Right cardiac atrium (tissue), 5 donors: ENCODE measurements at regions not wholly inside any gene's neighbourhood (a gene's known extent, or its start where the extent isn't known, plus 50 kb on each side); places are given as distances from the start of the nearest gene placed in this dataset.
A peak's percentile ranks its signal among the peaks of the same experiment; 100 is the strongest.

Experiments
- ATAC-seq, 2 donors: fragments of 200-7000 bp; cut with Tn5 transposase; one replicate each; pipeline versions ENCODE4 v1.8.0 to v1.9.1; 2020; ENCODE audit warnings: moderate library complexity in 2 of 2, mild to moderate bottlenecking in 1 of 2
- DNase-seq, 3 donors: peaks; one replicate each; pipeline ENCODE4 v3.0.0-alpha.2; 2020
- H3K27ac ChIP-seq: one replicate; pipeline ENCODE4 v1.5.1; 2013; ENCODE audit warnings: mild to moderate bottlenecking, low read length, control low read depth, moderate library complexity
- H3K27me3 ChIP-seq: one replicate; pipeline ENCODE4 v1.6.1; 2013; ENCODE audit not compliant: control insufficient read depth, insufficient read depth
- H3K4me1 ChIP-seq: one replicate; pipeline ENCODE4 v1.6.1; 2013; ENCODE audit warnings: low read length; ENCODE audit not compliant: control insufficient read depth, insufficient read depth
- H3K4me3 ChIP-seq: one replicate; pipeline ENCODE4 v1.5.1; 2013; ENCODE audit warnings: low read length, control low read depth
- H3K9me3 ChIP-seq: one replicate; pipeline ENCODE4 v1.6.1; 2013; ENCODE audit warnings: low read length; ENCODE audit not compliant: control insufficient read depth
- WGBS: extraction: QIAGEN DNeasy Blood & Tissue Kit; methylation state at CpG from one replicate; pipeline ENCODE4 v1.1.7; 2013; 5-methylcytosine and 5-hydroxymethylcytosine counted together
- intact Hi-C, 4 donors: fragments of 100-400 bp; cut with DNase I; formaldehyde crosslinking; loops; one replicate each; pipeline versions ENCODE4 v1.11.0 to v1.14.0; 2022 to 2023
- donor health status: healthy with polysubstance abuse.
- donor health status: DM: no; HTN: yes; CAD: no.
- donor health status: DM: no; HTN: no; CAD: no.
- donor health status: DM: no; HTN: yes; CAD: no; lungs with severe emphysema.
- donor health status: DM: yes; HTN: yes; CAD: no.

DNA sequence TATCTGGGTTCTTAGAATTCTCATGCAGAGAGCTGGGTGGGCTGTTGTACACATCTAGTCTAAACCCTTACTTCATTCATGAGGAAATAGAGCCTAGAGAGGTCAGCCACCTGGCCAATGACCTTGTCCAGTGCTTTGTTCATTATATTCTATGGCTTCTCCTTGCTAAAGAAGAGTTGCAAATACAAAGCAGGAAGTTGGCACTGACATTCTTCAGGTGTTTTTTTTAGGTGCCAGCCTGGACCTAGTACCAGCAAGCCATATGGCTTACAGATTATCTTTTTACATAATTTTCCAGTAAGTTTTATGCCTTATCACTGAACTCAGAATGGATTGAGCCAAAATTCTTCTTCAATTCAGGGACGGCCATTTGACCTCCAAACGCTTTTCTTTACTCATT lies 54.7 kb upstream of the PGM2 start:
- Histone ChIP-seq H3K4me3 (no peak overlapping the region), H3K4me1 (no peaks in the 10 kb centered on the region), H3K27ac (no peak overlapping the region), H3K9me3 (no peaks in the 10 kb centered on the region), H3K27me3 (no peaks in the 10 kb centered on the region)
- intact Hi-C loops, result no loop called here
- WGBS, result 82% methylated on average over 2 of the region's 2 CpGs
- DNase-seq, result no peak
- no peak for ATAC-seq

DNA sequence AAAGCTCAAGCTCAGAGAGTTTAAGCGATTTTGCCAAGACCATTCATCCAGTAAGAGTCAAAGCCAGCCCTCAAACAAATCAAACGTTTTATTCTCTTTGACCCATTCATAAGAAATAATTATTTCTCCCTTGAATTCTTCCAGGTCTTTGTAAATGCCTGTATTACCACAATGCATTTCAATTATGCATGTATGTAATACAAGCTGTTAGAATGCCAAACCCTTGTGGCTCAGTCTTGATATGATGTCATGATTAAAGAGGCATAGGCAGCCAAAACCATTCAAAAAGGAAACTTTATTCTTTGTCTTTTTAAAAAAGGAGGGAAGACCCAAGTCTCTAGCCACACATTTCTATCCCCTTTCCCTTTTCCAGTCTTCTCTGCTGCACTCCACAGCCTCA lies 56.5 kb upstream of the PGM2 start:
- ATAC-seq (no peak), DNase-seq (no peak)
- no peak overlapping the region for H3K4me3 ChIP-seq
- intact Hi-C loops, result no loop called here
- H3K27ac ChIP-seq, result no peak overlapping the region
- no peaks in the 10 kb centered on the region for H3K9me3 ChIP-seq
- H3K27me3 ChIP-seq, result peaks cover 3% of the 10 kb centered on the region
- H3K4me1 ChIP-seq, result no peaks in the 10 kb centered on the region
- 69% methylated on average over 2 of the region's 2 CpGs for WGBS

DNA sequence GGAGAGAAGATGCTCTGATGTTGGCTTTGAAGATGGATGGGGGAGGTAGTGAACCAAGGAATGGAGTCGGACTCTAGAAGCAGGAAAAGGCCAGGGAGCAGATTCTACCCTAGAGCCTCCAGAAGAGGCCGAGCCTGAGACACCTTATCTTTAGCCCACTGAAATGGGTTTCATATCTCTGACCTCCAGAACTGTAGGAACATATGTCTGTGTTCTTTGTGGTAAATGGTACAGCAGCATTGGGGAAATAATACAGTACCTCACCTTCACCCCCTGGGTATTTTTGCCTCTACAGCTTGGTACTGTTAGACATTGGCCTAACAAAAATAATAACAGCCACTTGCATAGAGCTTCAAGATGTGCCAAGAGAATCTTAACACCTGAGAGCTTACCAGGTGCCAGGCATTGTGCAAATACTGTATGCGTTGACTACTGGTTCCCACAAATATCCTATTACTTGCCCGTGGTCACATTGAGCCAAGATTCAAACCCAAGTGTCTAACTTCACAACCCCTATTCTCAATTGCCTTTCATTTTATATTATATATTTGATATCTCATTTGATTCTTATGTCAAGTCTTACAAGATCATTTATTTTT lies 57.0 kb upstream of the PGM2 start:
- Histone ChIP-seq H3K27me3 (peaks cover 3% of the 10 kb centered on the region), H3K9me3 (no peaks in the 10 kb centered on the region), H3K4me1 (no peaks in the 10 kb centered on the region), H3K4me3 (no peak overlapping the region), H3K27ac (no peak overlapping the region)
- 94% methylated on average over 4 of the region's 4 CpGs for WGBS
- DNase-seq, result no peak
- intact Hi-C loops, result no loop called here
- no peak for ATAC-seq

DNA sequence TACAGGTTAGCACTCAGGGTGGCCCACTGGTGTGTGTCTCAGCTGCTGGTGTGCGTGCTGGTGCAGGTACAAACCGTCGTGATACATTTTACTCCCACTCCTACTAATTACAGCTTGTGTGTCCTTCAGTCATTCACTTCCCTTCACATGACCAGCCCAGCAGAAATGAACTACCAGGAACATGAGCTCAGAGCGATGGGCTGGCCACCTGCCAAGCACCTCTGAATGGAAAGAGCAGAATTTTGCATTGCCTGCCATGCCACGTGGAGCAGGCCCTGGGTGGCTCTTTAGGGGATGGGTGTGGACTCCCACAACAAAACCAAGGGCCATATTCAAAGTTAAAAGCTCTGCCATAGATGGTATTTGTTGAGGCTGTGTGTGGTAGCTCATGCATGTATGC lies 58.9 kb upstream of the PGM2 start:
- Histone ChIP-seq H3K4me3 (no peak overlapping the region), H3K27me3 (peaks cover 3% of the 10 kb centered on the region), H3K27ac (no peak overlapping the region), H3K9me3 (no peaks in the 10 kb centered on the region), H3K4me1 (no peaks in the 10 kb centered on the region)
- 25% methylated on average over 5 of the region's 5 CpGs for WGBS
- ATAC-seq (peak; percentile 45 to 51), DNase-seq (peak; percentile 61 to 87 (median 86))
- intact Hi-C loops, result no loop called here

DNA sequence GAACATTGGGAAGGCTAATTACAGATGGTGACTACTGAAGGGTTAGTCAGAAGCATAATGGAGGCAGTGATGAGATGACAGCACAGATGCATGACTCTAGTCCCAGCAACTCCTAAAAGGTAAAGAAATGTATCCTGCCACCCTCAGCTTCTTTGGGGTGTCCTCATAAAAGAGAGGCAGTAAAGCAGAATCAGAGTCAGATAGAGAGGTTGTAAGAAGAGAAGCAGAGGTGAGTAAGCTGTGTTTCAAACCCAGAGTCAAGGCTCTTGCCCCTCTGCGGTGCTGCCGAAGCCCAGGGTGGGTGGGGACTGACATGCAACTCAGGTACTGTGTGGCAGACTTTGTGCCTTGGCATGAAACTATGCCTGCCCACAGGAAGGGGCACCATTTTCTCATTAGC lies 59.5 kb upstream of the PGM2 start:
- no peak for DNase-seq
- Histone ChIP-seq H3K4me1 (no peaks in the 10 kb centered on the region), H3K4me3 (no peak overlapping the region), H3K27me3 (peaks cover 3% of the 10 kb centered on the region), H3K27ac (no peak overlapping the region), H3K9me3 (no peaks in the 10 kb centered on the region)
- 96% methylated on average over 2 of the region's 2 CpGs for WGBS
- intact Hi-C loops, result no loop called here
- no peak for ATAC-seq

DNA sequence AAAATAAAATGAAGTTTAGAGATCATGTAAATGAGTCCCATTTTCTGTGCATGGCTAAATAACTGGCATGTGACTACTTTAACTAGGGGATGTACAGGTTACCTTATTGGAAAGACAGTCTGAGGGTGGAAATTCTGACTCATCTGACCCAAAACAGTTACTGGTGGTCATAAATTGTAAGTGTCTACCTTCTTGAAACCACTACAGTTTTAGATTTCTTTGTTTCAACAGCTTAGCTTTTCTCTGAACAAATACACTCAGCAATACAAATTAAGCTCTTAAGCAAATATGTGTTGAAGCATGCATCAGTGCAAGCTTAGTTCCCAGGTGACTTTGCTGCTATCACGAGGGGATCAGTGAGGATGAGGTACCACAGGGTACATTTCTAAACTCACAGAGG lies 60.7 kb upstream of the PGM2 start:
- H3K27ac ChIP-seq, result no peak overlapping the region
- H3K9me3 ChIP-seq, result no peaks in the 10 kb centered on the region
- no peaks in the 10 kb centered on the region for H3K4me1 ChIP-seq
- intact Hi-C loops, result no loop called here
- 79% methylated on average over 1 of the region's 1 CpG for WGBS
- no peak for DNase-seq
- H3K27me3 ChIP-seq, result peaks cover 3% of the 10 kb centered on the region
- no peak for ATAC-seq
- no peak overlapping the region for H3K4me3 ChIP-seq

DNA sequence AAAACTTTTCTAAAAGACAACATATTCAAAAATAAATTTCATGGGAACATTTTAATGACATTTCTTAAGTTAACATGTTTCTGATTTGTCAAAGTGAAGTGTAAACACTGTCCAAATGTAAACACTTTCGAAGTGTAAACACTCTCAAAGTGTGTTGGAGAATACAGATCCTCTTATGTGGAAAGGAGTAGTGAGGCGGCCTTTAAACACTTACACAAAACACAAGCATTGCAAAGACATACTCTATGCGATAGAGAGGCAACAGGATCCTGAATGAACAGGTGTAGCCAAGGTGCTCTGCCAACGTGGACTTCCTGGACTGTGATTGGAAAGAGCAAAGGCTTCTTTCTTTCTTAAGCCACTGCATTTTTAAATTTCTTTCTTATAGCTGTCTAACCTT lies 62.7 kb upstream of the PGM2 start:
- H3K27ac ChIP-seq, result no peak overlapping the region
- WGBS, result 91% methylated on average over 4 of the region's 4 CpGs

DNA sequence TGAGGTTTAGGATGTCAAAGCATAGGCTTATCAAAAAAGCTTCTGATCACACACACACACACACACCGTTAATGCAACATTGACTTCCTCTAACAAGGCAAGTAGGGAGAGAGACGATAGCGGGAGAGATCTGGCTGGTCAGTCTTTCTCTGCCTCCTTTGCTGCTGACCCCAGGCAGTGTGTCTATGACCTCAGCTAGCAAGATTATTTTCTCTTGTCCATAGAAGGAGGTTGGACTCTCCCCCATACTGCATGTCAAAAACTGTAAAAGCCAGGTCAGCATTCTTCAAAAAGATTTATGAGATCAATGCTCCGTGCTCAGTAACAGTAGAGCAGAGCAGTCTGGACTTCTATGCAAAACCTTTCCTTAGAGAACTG lies 63.5 kb upstream of the PGM2 start:
- Histone ChIP-seq H3K4me3 (no peak overlapping the region), H3K27me3 (peaks cover 3% of the 10 kb centered on the region), H3K9me3 (no peaks in the 10 kb centered on the region), H3K4me1 (no peaks in the 10 kb centered on the region), H3K27ac (no peak overlapping the region)
- DNase-seq (no peak), ATAC-seq (no peak)
- WGBS, result 41% methylated on average over 4 of the region's 4 CpGs
- intact Hi-C loops, result no loop called here

More for the DNA sequence above, 62.7 kb upstream of the PGM2 start:
- H3K27me3 ChIP-seq, result peaks cover 3% of the 10 kb centered on the region
- no peaks in the 10 kb centered on the region for H3K4me1 ChIP-seq
- intact Hi-C loops, result no loop called here
- DNase-seq (no peak), ATAC-seq (no peak)
- H3K4me3 ChIP-seq, result no peak overlapping the region
- no peaks in the 10 kb centered on the region for H3K9me3 ChIP-seq

DNA sequence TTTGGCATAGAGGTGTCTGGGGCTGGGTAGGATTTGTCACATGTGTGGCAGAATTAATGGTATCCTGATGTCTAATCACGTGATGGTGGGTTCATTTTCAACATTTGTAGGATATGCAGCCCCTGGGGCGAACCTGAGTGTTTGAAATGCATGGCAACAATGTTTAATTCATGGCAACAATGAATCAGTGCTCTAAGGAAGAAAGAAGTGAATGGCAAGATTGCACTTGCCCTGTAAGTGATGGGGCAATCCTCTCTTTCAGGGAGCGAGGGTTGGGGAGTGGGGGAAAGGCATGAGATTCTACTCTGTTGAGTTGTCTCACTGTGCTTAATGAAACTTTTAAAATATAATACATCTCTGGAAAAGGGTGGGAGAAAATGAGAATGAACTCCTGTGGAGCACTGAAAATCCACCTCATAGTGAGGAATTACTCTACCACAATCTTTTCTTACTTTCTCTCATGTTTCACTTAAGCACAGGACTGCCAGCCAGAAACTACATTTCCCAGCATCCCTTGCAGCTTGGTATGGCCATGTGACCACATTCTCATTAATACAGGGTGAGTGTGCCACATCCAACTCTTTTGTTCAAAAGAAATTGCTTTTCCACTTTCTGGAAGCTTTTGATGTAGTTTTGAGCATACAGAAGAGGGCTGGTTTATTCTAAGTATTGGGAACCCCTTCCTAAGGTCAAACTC lies 64.0 kb upstream of the PGM2 start:
- Histone ChIP-seq H3K27ac (no peak overlapping the region), H3K27me3 (peaks cover 3% of the 10 kb centered on the region), H3K4me1 (no peaks in the 10 kb centered on the region), H3K9me3 (no peaks in the 10 kb centered on the region), H3K4me3 (no peak overlapping the region)
- no peak for DNase-seq
- ATAC-seq, result no peak
- intact Hi-C loops, result no loop called here
- 76% methylated on average over 3 of the region's 3 CpGs for WGBS

DNA sequence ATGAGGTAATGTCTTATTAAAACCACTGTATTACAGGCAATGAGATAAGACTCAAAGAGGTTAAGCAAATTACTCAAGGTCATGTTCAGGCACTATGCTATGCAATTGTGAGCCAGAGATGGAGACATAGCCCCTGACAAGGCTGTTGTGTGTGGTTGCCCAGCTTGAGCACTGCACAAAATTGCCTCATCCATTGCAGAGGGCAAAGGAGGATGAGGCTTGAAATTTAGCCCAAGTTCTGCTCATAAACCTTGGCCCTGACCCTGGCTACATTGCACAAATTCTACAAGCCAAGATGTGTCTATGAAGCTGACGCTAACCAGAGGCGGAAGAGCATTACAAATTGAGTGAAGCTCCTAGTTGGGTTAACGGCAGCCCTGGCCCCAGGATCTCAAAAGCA lies 65.6 kb upstream of the PGM2 start:
- Histone ChIP-seq H3K27me3 (peaks cover 2% of the 10 kb centered on the region), H3K4me1 (no peaks in the 10 kb centered on the region), H3K27ac (no peak overlapping the region), H3K4me3 (no peak overlapping the region), H3K9me3 (no peaks in the 10 kb centered on the region)
- DNase-seq, result peak in 1 of 3 donors; percentile 21
- WGBS, result 73% methylated on average over 3 of the region's 3 CpGs
- intact Hi-C loops, result no loop called here
- ATAC-seq, result peak in 1 of 2 donors; percentile 71

DNA sequence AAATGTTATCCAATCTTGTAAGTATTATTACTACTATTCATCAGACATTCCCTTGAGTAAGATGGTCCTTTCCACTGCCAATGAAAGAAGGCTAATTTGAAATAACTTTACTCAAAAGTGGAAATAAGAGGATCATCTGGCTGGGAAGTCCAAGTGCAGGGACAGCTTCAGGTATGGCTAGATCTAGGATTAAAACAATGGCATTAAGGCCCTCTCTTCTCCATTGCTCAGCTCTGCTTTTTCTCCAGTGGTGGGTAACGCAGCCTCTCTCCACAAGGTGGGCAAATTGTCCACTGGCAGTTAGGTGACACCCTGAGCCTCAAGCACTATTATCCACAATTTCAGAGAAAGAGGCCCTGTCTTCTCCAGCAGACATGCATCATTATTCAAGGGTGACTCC lies 66.7 kb upstream of the PGM2 start:
- WGBS, result 48% methylated on average over 1 of the region's 1 CpG
- H3K4me3 ChIP-seq, result no peak overlapping the region
- ATAC-seq (no peak), DNase-seq (no peak)
- H3K9me3 ChIP-seq, result no peaks in the 10 kb centered on the region
- H3K27me3 ChIP-seq, result no peaks in the 10 kb centered on the region
- H3K4me1 ChIP-seq, result no peaks in the 10 kb centered on the region
- intact Hi-C loops, result no loop called here
- no peak overlapping the region for H3K27ac ChIP-seq

DNA sequence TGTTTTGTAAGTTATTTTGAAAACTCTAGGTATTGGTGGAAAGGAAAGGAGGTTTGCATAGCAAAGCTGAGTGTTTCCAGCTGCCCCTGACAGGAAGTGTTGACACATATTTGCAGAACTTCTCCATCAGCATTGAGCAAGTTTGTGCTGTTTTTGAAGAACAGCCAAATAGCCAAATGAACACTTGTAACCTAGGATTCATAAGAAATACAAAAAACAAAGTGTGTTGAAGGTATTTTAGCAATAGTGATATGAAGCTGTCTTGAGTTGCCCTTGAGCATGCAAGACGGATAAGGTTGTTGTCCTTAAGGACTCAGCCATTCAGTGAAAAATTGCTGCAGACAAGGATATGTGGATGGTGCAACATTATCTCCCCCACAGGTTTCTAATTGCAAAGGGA lies 68.3 kb upstream of the PGM2 start:
- intact Hi-C loops, result no loop called here
- no peaks in the 10 kb centered on the region for H3K9me3 ChIP-seq
- H3K27ac ChIP-seq, result no peak overlapping the region
- DNase-seq, result peak in 2 of 3 donors; percentile 53 to 73
- H3K4me3 ChIP-seq, result no peak overlapping the region
- ATAC-seq, result peak; percentile 69 to 75
- H3K4me1 ChIP-seq, result no peaks in the 10 kb centered on the region
- 32% methylated on average over 1 of the region's 1 CpG for WGBS
- H3K27me3 ChIP-seq, result no peaks in the 10 kb centered on the region
